ENCODE measurements at regions not wholly inside any gene's neighbourhood (a gene's known extent, or its start where the extent isn't known, plus 50 kb on each side); places are given as distances from the start of the nearest gene placed in this dataset.
"Not testable (repeated sequence)": the region's sequence is repeated elsewhere in the genome, so short reads cannot be mapped to it uniquely, and the experiment has no call there.

- dilution Hi-C loops (cut with MboI; ENCODE audit: extremely low pct_ligation_motif_present, low sequenced_read_pairs) = no loop called here
- TF ChIP-seq EZH2 (IDR thresholded peaks at IDR 0.05; ENCODE audit: low read length) (no peak), CTCF (optimal IDR thresholded peaks at IDR 0.05 in 1 of 3, IDR thresholded peaks at IDR 0.05 in 1 of 3, conservative IDR thresholded peaks at IDR 0.05 in 1 of 3; ENCODE audit: extremely low read depth in 1 of 3, insufficient read depth in 2 of 3, low read length in 3 of 3) (no peak)
- H4K20me1 ChIP-seq (ENCODE audit: control insufficient read depth, extremely low read depth, insufficient read depth, low read length) = no peaks in the 10 kb centered on the region
- no peaks in the 10 kb centered on the region for H3K79me2 ChIP-seq (ENCODE audit: control insufficient read depth, insufficient read depth, low read length)
- DNase-seq (ENCODE audit: low read depth, low spot score) = no peak
- no peak overlapping the region for H2AFZ ChIP-seq (ENCODE audit: control insufficient read depth, low read length)
- H3K4me3 ChIP-seq (ENCODE audit: control insufficient read depth in 2 of 3, extremely low read depth in 1 of 3, insufficient read depth in 2 of 3, low read depth in 1 of 3, low read length in 3 of 3) = no peak overlapping the region
- H3K27me3 ChIP-seq (ENCODE audit: control insufficient read depth, extremely low read depth, insufficient read depth, low read length) = no peaks in the 10 kb centered on the region
- H3K4me1 ChIP-seq (ENCODE audit: control insufficient read depth, extremely low read depth, insufficient read depth, low read length) = no peaks in the 10 kb centered on the region
- FAIRE-seq = no peak
- H3K36me3 ChIP-seq (ENCODE audit: control insufficient read depth in 2 of 2, extremely low read depth in 1 of 2, insufficient read depth in 2 of 2, low read length in 2 of 2) = no peaks in the 10 kb centered on the region
- no peak overlapping the region for H3K9ac ChIP-seq (ENCODE audit: control insufficient read depth, extremely low read depth, insufficient read depth, low read length)
- no peak overlapping the region for H3K27ac ChIP-seq (ENCODE audit: control insufficient read depth, insufficient read depth, low read length)
- H3K4me2 ChIP-seq (ENCODE audit: control insufficient read depth, extremely low read depth, insufficient read depth, low read depth, low read length) = no peak overlapping the region
- H3K9me3 ChIP-seq (ENCODE audit: control insufficient read depth, low read depth, low read length) = no peaks in the 10 kb centered on the region
- H3K9me1 ChIP-seq (ENCODE audit: control insufficient read depth, extremely low read depth, insufficient read depth, low read length) = no peaks in the 10 kb centered on the region
Observed at GRCh38 chr20:7171911-7172310, 404.4 kb downstream of the BMP2 start.

GRCh38 chr20:7174554-7174953 lies 407.1 kb downstream of the BMP2 start:
- H3K4me3 ChIP-seq (ENCODE audit: control insufficient read depth in 2 of 3, extremely low read depth in 1 of 3, insufficient read depth in 2 of 3, low read depth in 1 of 3, low read length in 3 of 3) = no peak overlapping the region
- no peaks in the 10 kb centered on the region for H3K36me3 ChIP-seq (ENCODE audit: control insufficient read depth in 2 of 2, extremely low read depth in 1 of 2, insufficient read depth in 2 of 2, low read length in 2 of 2)
- H3K4me2 ChIP-seq (ENCODE audit: control insufficient read depth, extremely low read depth, insufficient read depth, low read depth, low read length) = no peak overlapping the region
- dilution Hi-C loops (cut with MboI; ENCODE audit: extremely low pct_ligation_motif_present, low sequenced_read_pairs) = no loop called here
- H3K9me1 ChIP-seq (ENCODE audit: control insufficient read depth, extremely low read depth, insufficient read depth, low read length) = no peaks in the 10 kb centered on the region
- H3K27ac ChIP-seq (ENCODE audit: control insufficient read depth, insufficient read depth, low read length) = no peak overlapping the region
- no peaks in the 10 kb centered on the region for H3K27me3 ChIP-seq (ENCODE audit: control insufficient read depth, extremely low read depth, insufficient read depth, low read length)
- FAIRE-seq (no peak), DNase-seq (ENCODE audit: low read depth, low spot score) (no peak)
- no peaks in the 10 kb centered on the region for H4K20me1 ChIP-seq (ENCODE audit: control insufficient read depth, extremely low read depth, insufficient read depth, low read length)
- no peaks in the 10 kb centered on the region for H3K4me1 ChIP-seq (ENCODE audit: control insufficient read depth, extremely low read depth, insufficient read depth, low read length)
- H3K9me3 ChIP-seq (ENCODE audit: control insufficient read depth, low read depth, low read length) = no peaks in the 10 kb centered on the region
- H3K79me2 ChIP-seq (ENCODE audit: control insufficient read depth, insufficient read depth, low read length) = no peaks in the 10 kb centered on the region
- TF ChIP-seq EZH2 (IDR thresholded peaks at IDR 0.05; ENCODE audit: low read length) (no peak), CTCF (optimal IDR thresholded peaks at IDR 0.05 in 1 of 3, IDR thresholded peaks at IDR 0.05 in 1 of 3, conservative IDR thresholded peaks at IDR 0.05 in 1 of 3; ENCODE audit: extremely low read depth in 1 of 3, insufficient read depth in 2 of 3, low read length in 3 of 3) (no peak)
- no peak overlapping the region for H2AFZ ChIP-seq (ENCODE audit: control insufficient read depth, low read length)
- H3K9ac ChIP-seq (ENCODE audit: control insufficient read depth, extremely low read depth, insufficient read depth, low read length) = no peak overlapping the region

- H3K9me1 ChIP-seq (ENCODE audit: control insufficient read depth, extremely low read depth, insufficient read depth, low read length); H4K20me1 ChIP-seq (ENCODE audit: control insufficient read depth, extremely low read depth, insufficient read depth, low read length); H3K79me2 ChIP-seq (ENCODE audit: control insufficient read depth, insufficient read depth, low read length); H3K9ac ChIP-seq (ENCODE audit: control insufficient read depth, extremely low read depth, insufficient read depth, low read length); H3K36me3 ChIP-seq (ENCODE audit: control insufficient read depth in 2 of 2, extremely low read depth in 1 of 2, insufficient read depth in 2 of 2, low read length in 2 of 2); H3K4me1 ChIP-seq (ENCODE audit: control insufficient read depth, extremely low read depth, insufficient read depth, low read length); DNase-seq (ENCODE audit: low read depth, low spot score); H3K27ac ChIP-seq (ENCODE audit: control insufficient read depth, insufficient read depth, low read length); dilution Hi-C loops (cut with MboI; ENCODE audit: extremely low pct_ligation_motif_present, low sequenced_read_pairs); H3K4me3 ChIP-seq (ENCODE audit: control insufficient read depth in 2 of 3, extremely low read depth in 1 of 3, insufficient read depth in 2 of 3, low read depth in 1 of 3, low read length in 3 of 3); H3K9me3 ChIP-seq (ENCODE audit: control insufficient read depth, low read depth, low read length); H2AFZ ChIP-seq (ENCODE audit: control insufficient read depth, low read length); H3K27me3 ChIP-seq (ENCODE audit: control insufficient read depth, extremely low read depth, insufficient read depth, low read length); FAIRE-seq; H3K4me2 ChIP-seq (ENCODE audit: control insufficient read depth, extremely low read depth, insufficient read depth, low read depth, low read length): not testable (repeated sequence)
Observed at GRCh38 chr20:7175827-7176226, 408.3 kb downstream of the BMP2 start.

Data from keratinocyte (primary cell).